Stimulated activated CD4-positive, alpha-beta T cell treated with anti-CD3 and anti-CD28 coated beads, Interleukin-4, amount 100 ng/mL, for 24 hours (primary cell): ENCODE measurements at regions not wholly inside any gene's neighbourhood (a gene's known extent, or its start where the extent isn't known, plus 50 kb on each side); places are given as distances from the start of the nearest gene placed in this dataset.

Experiments
- DNase-seq: peaks from one replicate; pipeline ENCODE4 v3.0.0-alpha.2; 2020

DNA sequence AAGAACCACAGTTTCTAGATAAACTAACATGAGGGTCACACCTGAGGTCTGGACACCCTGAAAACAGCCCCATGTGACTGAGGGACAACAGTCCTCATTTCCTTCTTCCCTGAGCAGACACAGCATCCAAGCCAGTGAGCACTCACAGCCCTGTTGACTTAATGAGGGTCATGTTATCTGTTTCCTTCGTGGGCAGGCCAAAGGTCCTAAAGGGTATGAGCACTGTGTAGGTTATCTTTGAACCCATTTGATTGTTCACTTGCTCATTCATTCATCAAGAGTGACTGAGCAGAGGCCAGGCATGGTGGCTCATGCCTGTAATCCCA, 170.7 kb upstream of the B3GAT1 start:
- no peak for DNase-seq

GRCh38 chr11:134581966-134582769, 170.1 kb upstream of the B3GAT1 start:
- no peak for DNase-seq

DNA sequence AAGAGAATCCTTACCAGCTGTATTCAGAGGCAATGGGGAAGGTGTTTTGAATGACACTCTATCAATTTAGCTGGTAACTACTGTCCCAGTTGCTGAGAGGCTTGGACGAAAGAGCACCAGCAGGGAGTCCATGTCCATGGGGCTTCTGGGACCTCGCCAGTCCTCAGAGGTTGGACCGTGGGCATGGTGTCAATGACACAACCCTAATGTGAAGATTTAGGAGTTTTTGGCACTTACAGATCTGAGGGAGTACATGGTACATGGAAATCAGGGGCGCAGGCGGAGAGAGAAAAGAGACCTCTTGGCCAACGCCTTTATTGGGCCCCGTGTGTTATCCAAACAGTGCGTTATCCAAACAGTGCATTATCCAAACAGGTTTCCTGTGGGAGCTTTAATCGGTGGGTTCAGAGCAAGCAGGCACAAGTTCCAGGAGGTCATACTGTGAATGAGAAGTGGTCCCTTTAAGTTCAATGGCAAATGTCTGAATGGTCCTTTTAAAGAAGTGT, 169.1 kb upstream of the B3GAT1 start:
- no peak for DNase-seq

- DNase-seq, result no peak
Measured at GRCh38 chr11:134580610-134580975, 168.6 kb upstream of the B3GAT1 start.

DNA sequence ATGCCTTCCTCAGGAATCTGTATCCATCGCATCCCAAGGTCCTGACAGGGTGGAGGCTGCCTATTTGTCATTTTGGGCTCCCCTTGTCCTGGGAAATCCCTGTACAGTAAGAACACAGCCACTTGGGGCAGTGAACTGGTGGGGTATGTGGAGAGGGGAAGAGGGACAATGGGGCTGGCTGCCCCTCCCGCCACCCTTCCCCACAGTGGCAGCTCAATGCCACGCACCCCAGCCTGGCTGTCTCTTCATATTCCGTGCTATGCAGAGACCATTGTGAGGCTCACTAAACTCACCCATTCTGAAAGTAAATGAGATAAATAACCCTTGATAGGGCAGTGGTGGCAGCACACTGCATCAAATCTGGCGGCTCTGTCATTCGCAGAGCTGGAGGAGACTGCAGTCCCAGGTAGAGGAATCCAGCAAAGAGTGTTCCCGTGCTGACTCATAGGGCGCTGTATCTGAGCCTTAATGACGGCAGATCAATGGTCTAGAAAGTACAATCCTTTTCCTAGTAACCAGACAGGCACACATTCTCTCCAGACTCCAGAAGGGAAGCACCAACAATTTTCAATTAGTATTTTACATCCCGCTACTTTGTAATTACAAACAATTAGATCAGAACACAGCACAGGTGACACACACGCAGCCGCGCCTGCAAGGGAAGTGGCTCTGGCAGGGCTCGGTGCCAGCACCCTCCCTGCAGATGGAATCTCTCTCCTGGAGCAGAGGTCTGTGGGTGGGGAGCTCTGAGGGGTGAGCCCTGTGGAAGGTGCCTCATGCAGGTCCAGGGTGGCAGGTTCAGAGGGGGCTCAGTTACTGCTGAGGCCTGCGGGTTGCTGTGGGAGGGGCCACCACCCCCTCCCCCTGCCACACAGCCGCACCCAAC, 167.9 kb upstream of the B3GAT1 start:
- no peak for DNase-seq

GRCh38 chr11:134578807-134579723, 167.0 kb upstream of the B3GAT1 start:
- DNase-seq, result no peak

- no peak for DNase-seq
Measured at GRCh38 chr11:134577751-134578395, 165.8 kb upstream of the B3GAT1 start.

DNA sequence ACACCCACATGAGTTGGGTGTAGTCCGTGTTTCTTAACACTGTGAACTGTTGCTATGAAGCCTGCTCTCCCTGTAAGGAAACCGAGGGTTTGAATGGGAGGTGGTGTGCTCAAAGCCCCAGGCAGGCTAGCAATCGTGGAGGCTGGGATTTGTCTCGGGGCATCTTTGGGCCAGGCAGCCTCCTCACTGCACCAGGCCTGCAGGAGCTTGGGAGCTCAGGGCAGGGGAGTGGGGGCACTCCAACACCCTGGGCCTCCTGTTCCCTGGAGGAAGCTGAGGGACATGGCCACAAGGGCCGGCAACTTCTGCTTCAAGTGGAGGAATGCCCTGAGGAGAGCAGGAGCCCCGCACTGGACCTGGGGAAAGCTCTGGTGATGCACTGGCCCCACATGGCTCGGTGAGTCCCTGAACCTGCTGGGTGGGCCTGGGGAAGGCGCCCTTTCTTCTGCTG, 164.7 kb upstream of the B3GAT1 start:
- no peak for DNase-seq

DNA sequence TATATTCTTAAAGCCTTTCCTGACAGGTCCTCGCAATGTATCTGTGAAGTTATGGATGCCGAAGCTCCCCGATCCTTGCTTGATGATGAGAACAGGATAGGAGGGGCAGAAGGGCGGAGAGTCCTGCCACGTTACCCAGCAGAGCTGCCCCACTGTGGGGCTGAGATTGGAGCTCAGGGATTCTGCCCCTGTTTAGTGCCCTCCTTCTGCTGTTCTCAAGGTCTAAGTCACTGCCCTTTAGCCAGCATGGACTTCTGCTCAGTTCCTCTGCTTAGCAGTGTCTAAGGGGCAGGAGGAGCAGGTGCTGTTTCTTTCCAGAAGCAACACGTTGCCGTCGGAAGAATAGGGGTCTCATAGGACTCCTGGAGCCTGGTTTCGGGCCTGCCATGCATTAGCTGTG, 164.2 kb upstream of the B3GAT1 start:
- DNase-seq, result no peak

- no peak for DNase-seq
Measured at GRCh38 chr11:134575504-134576230, 163.6 kb upstream of the B3GAT1 start.

GRCh38 chr11:134574947-134575346, 162.9 kb upstream of the B3GAT1 start:
- DNase-seq, result no peak

GRCh38 chr11:134574425-134574824, 162.4 kb upstream of the B3GAT1 start:
- DNase-seq, result no peak

GRCh38 chr11:134573857-134574256, 161.8 kb upstream of the B3GAT1 start:
- no peak for DNase-seq

GRCh38 chr11:134572741-134573675, 161.0 kb upstream of the B3GAT1 start:
- DNase-seq, result no peak

DNA sequence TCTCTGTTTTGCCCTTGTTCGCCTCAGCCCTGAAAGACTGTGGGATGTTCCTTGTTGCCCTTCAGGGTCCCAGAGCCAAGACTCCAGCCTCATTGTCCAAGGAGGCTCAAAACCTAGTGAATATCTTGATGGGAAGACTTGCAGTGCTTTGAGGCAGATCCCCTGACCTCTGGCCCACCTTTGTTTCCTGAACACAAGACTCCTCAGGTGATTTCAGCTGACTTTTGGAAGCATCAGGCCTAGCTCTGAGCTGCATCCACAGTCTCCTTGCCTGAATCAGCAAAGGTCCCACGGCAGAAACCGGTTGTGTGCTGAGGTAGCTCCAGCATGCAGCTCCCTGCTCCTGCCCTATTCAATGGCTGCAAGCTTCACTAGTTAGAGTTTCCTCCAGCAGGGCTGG, 159.3 kb upstream of the B3GAT1 start:
- no peak for DNase-seq

- DNase-seq, result no peak
Measured at GRCh38 chr11:134569195-134569594, 157.2 kb upstream of the B3GAT1 start.

DNA sequence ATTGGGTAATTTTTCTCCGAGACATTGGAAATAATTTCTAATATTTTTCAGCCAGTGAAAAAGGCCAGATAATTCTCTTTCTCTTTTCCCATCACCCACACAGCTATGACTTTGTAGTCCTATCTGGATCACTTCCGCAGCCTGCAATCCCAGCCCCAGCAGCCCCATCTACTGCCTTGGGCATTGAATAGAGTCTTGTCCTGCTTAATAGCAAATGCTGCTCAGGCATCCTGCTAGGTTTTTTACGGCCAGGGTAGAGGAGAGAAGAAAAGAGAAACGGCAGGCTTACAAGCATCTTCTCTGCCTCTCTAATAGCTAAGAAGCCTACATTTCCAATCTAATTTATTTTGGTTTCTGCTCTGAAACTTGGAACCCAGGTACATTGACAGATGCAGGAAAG, 154.3 kb upstream of the B3GAT1 start:
- peak; percentile 1 for DNase-seq

GRCh38 chr11:134565343-134565891, 153.4 kb upstream of the B3GAT1 start:
- DNase-seq, result peak; percentile 0

DNA sequence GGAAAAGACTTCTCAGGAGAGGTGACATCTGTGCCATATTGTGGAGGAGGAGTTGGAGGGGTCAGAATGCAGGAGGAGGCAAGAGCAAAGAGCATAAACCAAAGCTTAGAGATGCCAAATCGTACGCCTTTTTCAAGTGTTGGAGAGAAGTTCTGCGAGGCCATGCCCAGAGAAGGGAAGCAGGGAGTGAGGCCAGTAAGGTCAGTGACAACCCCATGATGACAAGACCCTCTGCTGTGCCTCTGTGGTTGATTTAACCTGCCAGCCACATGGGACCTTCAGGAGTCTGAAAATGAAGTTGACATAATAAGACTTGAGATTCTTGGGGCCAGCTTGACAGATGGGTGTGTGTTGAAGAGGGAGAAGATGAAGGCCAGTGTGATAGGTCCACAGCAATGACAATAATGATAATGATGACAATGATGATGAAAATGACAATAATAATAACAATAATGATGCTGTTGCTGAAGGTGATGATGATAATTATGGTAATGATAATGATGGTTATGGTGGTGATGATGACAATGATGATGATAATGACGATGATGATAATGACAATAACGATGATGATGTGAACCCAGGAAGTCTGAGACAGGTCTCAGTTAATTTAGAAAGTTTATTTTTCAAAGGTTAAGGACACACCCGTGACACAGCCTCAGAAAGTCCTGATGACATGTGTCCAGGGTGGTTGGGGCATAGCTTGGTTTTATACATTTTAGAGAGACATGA, 152.6 kb upstream of the B3GAT1 start:
- DNase-seq, result no peak
